T-helper 2 cell treated with Interferon-gamma antibody and Interleukin-4, amounts not matched to agents 100 ng/mL and 5 ng/mL, for 36 hours (primary cell): ENCODE measurements at regions not wholly inside any gene's neighbourhood (a gene's known extent, or its start where the extent isn't known, plus 50 kb on each side); places are given as distances from the start of the nearest gene placed in this dataset.

Experiments used
- intact Hi-C: fragments of 100-400 bp; cut with micrococcal nuclease; formaldehyde crosslinking; loops from one replicate; pipeline ENCODE4 v1.15.1; 2023

GRCh38 chr16:72419638-72420037, 247.7 kb upstream of the PMFBP1 start:
- intact Hi-C loops: no loop called here

- intact Hi-C loops: no loop called here
Observed at GRCh38 chr16:72415379-72415778, 243.4 kb upstream of the PMFBP1 start.

GRCh38 chr16:72410492-72410891, 238.5 kb upstream of the PMFBP1 start:
- intact Hi-C loops: no loop called here

GRCh38 chr16:72409423-72409822, 237.5 kb upstream of the PMFBP1 start:
- intact Hi-C loops: no loop called here

- intact Hi-C loops: no loop called here
Observed at GRCh38 chr16:72406390-72406789, 234.4 kb upstream of the PMFBP1 start.

GRCh38 chr16:72404299-72404698, 232.3 kb upstream of the PMFBP1 start:
- intact Hi-C loops: no loop called here

GRCh38 chr16:72401084-72401361, 229.1 kb upstream of the PMFBP1 start:
- intact Hi-C loops: no loop called here

- intact Hi-C loops: no loop called here
Observed at GRCh38 chr16:72400257-72401083, 228.5 kb upstream of the PMFBP1 start.

- intact Hi-C loops: no loop called here
Observed at GRCh38 chr16:72399811-72400210, 227.9 kb upstream of the PMFBP1 start.

GRCh38 chr16:72397876-72398275, 225.9 kb upstream of the PMFBP1 start:
- intact Hi-C loops: no loop called here

GRCh38 chr16:72394526-72394925, 222.6 kb upstream of the PMFBP1 start:
- intact Hi-C loops: no loop called here

GRCh38 chr16:72389791-72390190, 217.8 kb upstream of the PMFBP1 start:
- intact Hi-C loops: no loop called here

- intact Hi-C loops: no loop called here
Observed at GRCh38 chr16:72388007-72388406, 216.1 kb upstream of the PMFBP1 start.

GRCh38 chr16:72384651-72385050, 212.7 kb upstream of the PMFBP1 start:
- intact Hi-C loops: no loop called here

GRCh38 chr16:72380283-72380682, 208.3 kb upstream of the PMFBP1 start:
- intact Hi-C loops: no loop called here

- intact Hi-C loops: no loop called here
Observed at GRCh38 chr16:72373201-72373600, 201.2 kb upstream of the PMFBP1 start.

- intact Hi-C loops: no loop called here
Observed at GRCh38 chr16:72372087-72373045, 200.4 kb upstream of the PMFBP1 start.

- intact Hi-C loops: no loop called here
Observed at GRCh38 chr16:72371307-72372086, 199.5 kb upstream of the PMFBP1 start.

- intact Hi-C loops: no loop called here
Observed at GRCh38 chr16:72369274-72369673, 197.3 kb upstream of the PMFBP1 start.

- intact Hi-C loops: no loop called here
Observed at GRCh38 chr16:72367851-72368250, 195.9 kb upstream of the PMFBP1 start.

- intact Hi-C loops: no loop called here
Observed at GRCh38 chr16:72362973-72363372, 191.0 kb upstream of the PMFBP1 start.

GRCh38 chr16:72362476-72362875, 190.5 kb upstream of the PMFBP1 start:
- intact Hi-C loops: no loop called here
